PC-3 (cell line): ENCODE measurements at regions not wholly inside any gene's neighbourhood (a gene's known extent, or its start where the extent isn't known, plus 50 kb on each side); places are given as distances from the start of the nearest gene placed in this dataset.

ENCODE experiments used
- EZH2 ChIP-seq: fragments of 300-600 bp; sonication (generic); IDR thresholded peaks from one replicate; pipeline ENCODE4 v1.6.1; 2017; ENCODE audit warnings: antibody characterized with exemption, mild to moderate bottlenecking, low read length; ENCODE audit not compliant: unreplicated experiment
- EZH2phosphoT487 ChIP-seq: fragments of 300-600 bp; sonication (generic); IDR thresholded peaks from 2 replicates; pipeline ENCODE4 v1.6.1; 2018; ENCODE audit warnings: mild to moderate bottlenecking, antibody characterized with exemption, low read length, borderline replicate concordance
- TF ChIP-seq, protein P1 (sequence below): fragments of 300-600 bp; sonication (generic); conservative IDR thresholded peaks from 2 replicates; pipeline ENCODE4 v1.5.1; 2017; ENCODE audit warnings: antibody characterized with exemption, low read depth, mild to moderate bottlenecking, low read length

DNA sequence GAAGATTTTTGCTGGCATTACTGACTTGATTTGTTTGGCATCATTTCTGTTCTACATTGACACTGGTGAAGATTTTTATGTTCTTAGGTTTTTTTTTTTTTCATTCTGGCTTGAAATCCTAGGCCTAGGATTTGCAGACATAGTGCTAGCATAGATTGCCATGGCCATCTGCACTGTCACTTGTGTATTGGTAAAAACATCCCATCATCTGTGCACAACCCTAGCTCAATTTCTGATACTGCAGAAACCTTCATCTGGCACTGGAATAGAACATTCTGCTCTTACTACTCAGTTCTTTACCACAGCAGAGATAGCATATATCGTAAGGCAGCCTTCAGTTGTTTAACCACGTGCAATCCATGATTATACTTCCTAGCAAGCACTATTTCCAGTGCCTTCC is 111.5 kb upstream of the IL15 start:
- TF ChIP-seq, protein P1, sequence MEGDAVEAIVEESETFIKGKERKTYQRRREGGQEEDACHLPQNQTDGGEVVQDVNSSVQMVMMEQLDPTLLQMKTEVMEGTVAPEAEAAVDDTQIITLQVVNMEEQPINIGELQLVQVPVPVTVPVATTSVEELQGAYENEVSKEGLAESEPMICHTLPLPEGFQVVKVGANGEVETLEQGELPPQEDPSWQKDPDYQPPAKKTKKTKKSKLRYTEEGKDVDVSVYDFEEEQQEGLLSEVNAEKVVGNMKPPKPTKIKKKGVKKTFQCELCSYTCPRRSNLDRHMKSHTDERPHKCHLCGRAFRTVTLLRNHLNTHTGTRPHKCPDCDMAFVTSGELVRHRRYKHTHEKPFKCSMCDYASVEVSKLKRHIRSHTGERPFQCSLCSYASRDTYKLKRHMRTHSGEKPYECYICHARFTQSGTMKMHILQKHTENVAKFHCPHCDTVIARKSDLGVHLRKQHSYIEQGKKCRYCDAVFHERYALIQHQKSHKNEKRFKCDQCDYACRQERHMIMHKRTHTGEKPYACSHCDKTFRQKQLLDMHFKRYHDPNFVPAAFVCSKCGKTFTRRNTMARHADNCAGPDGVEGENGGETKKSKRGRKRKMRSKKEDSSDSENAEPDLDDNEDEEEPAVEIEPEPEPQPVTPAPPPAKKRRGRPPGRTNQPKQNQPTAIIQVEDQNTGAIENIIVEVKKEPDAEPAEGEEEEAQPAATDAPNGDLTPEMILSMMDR = no peak
- TF ChIP-seq EZH2 = no peak
- TF ChIP-seq EZH2phosphoT487 = no peak
